ENCODE measurements at regions not wholly inside any gene's neighbourhood (a gene's known extent, or its start where the extent isn't known, plus 50 kb on each side); places are given as distances from the start of the nearest gene placed in this dataset.

- DNase-seq (ENCODE audit: low read depth, low spot score): no peak
These were observed 324.6 kb downstream of the CAAP1 start for GRCh38 chr9:26567976-26568375.

- DNase-seq (ENCODE audit: low read depth, low spot score): no peak
These were observed 326.5 kb downstream of the CAAP1 start for GRCh38 chr9:26566141-26566540.

GRCh38 chr9:26565118-26565517 is 327.5 kb downstream of the CAAP1 start:
- DNase-seq (ENCODE audit: low read depth, low spot score): no peak

- DNase-seq (ENCODE audit: low read depth, low spot score): no peak
These were observed 330.3 kb downstream of the CAAP1 start for GRCh38 chr9:26562338-26562737.

- DNase-seq (ENCODE audit: low read depth, low spot score): no peak
These were observed 330.7 kb downstream of the CAAP1 start for GRCh38 chr9:26561928-26562327.

- no peak for DNase-seq (ENCODE audit: low read depth, low spot score)
These were observed 333.1 kb downstream of the CAAP1 start for GRCh38 chr9:26559506-26559905.

- peak; percentile 62 for DNase-seq (ENCODE audit: low read depth, low spot score)
These were observed 340.6 kb downstream of the CAAP1 start for GRCh38 chr9:26551971-26552370.

- peak; percentile 21 for DNase-seq (ENCODE audit: low read depth, low spot score)
These were observed 341.2 kb downstream of the CAAP1 start for GRCh38 chr9:26551451-26551850.

GRCh38 chr9:26548781-26549290 is 343.8 kb downstream of the CAAP1 start:
- no peak for DNase-seq (ENCODE audit: low read depth, low spot score)

GRCh38 chr9:26539867-26540493 is 352.6 kb downstream of the CAAP1 start:
- DNase-seq (ENCODE audit: low read depth, low spot score): no peak

GRCh38 chr9:26537211-26537610 is 355.4 kb downstream of the CAAP1 start:
- no peak for DNase-seq (ENCODE audit: low read depth, low spot score)

- no peak for DNase-seq (ENCODE audit: low read depth, low spot score)
These were observed 357.5 kb downstream of the CAAP1 start for GRCh38 chr9:26535151-26535550.

GRCh38 chr9:26530841-26531240 is 361.8 kb downstream of the CAAP1 start:
- DNase-seq (ENCODE audit: low read depth, low spot score): no peak

GRCh38 chr9:26527931-26528330 is 364.7 kb downstream of the CAAP1 start:
- DNase-seq (ENCODE audit: low read depth, low spot score): no peak

- peak; percentile 42 for DNase-seq (ENCODE audit: low read depth, low spot score)
These were observed 368.3 kb downstream of the CAAP1 start for GRCh38 chr9:26524267-26524666.

GRCh38 chr9:26523577-26523976 is 369.0 kb downstream of the CAAP1 start:
- DNase-seq (ENCODE audit: low read depth, low spot score): no peak

- no peak for DNase-seq (ENCODE audit: low read depth, low spot score)
These were observed 372.5 kb downstream of the CAAP1 start for GRCh38 chr9:26520141-26520540.

- no peak for DNase-seq (ENCODE audit: low read depth, low spot score)
These were observed 375.7 kb downstream of the CAAP1 start for GRCh38 chr9:26516773-26517343.

GRCh38 chr9:26513730-26514129 is 378.9 kb downstream of the CAAP1 start:
- no peak for DNase-seq (ENCODE audit: low read depth, low spot score)

- no peak for DNase-seq (ENCODE audit: low read depth, low spot score)
These were observed 382.5 kb downstream of the CAAP1 start for GRCh38 chr9:26510137-26510536.

- no peak for DNase-seq (ENCODE audit: low read depth, low spot score)
These were observed 383.7 kb downstream of the CAAP1 start for GRCh38 chr9:26508897-26509296.

GRCh38 chr9:26504057-26504456 is 388.5 kb downstream of the CAAP1 start:
- no peak for DNase-seq (ENCODE audit: low read depth, low spot score)

GRCh38 chr9:26502311-26502710 is 390.3 kb downstream of the CAAP1 start:
- DNase-seq (ENCODE audit: low read depth, low spot score): no peak

GRCh38 chr9:26500471-26500870 is 392.1 kb downstream of the CAAP1 start:
- no peak for DNase-seq (ENCODE audit: low read depth, low spot score)
